H9 (cell line): ENCODE measurements at regions not wholly inside any gene's neighbourhood (a gene's known extent, or its start where the extent isn't known, plus 50 kb on each side); places are given as distances from the start of the nearest gene placed in this dataset.

Experiments
- DNase-seq: peaks from one replicate; pipeline ENCODE4 v3.0.0-alpha.2; 2017
- H2AFZ ChIP-seq: one replicate; pipeline ENCODE4 v1.6.1; 2013; ENCODE audit warnings: mild to moderate bottlenecking, low read length, control low read depth, moderate library complexity
- H2AK5ac ChIP-seq: 2 replicates; pipeline ENCODE4 v1.6.1; 2013; ENCODE audit warnings: low read length, control low read depth, mixed read lengths; ENCODE audit not compliant: insufficient read length
- H2BK120ac ChIP-seq: one replicate; pipeline ENCODE4 v1.6.1; 2013; ENCODE audit warnings: low read depth, mild to moderate bottlenecking, low read length, control low read depth, inconsistent platforms; ENCODE audit not compliant: poor library complexity, severe bottlenecking
- H2BK12ac ChIP-seq: 2 replicates; pipeline ENCODE4 v1.6.1; 2013; ENCODE audit warnings: low read length, control low read depth, mixed read lengths, low read depth; ENCODE audit not compliant: insufficient read length
- H2BK15ac ChIP-seq: 2 replicates; pipeline ENCODE4 v1.6.1; 2013; ENCODE audit warnings: low read depth, low read length, control low read depth
- H2BK20ac ChIP-seq: one replicate; pipeline ENCODE4 v1.6.1; 2013; ENCODE audit warnings: low read depth, mild to moderate bottlenecking, low read length, control low read depth, inconsistent platforms; ENCODE audit not compliant: poor library complexity, severe bottlenecking
- H2BK5ac ChIP-seq: 2 replicates; pipeline ENCODE4 v1.6.1; 2013; ENCODE audit warnings: low read length, control low read depth, mixed read lengths; ENCODE audit not compliant: insufficient read length
- H3K14ac ChIP-seq: 2 replicates; pipeline ENCODE4 v1.6.1; 2013; ENCODE audit warnings: low read length, control low read depth; ENCODE audit not compliant: insufficient read depth
- H3K18ac ChIP-seq: 2 replicates; pipeline ENCODE4 v1.6.1; 2013; ENCODE audit warnings: low read depth, mild to moderate bottlenecking, mixed read lengths, low read length, control low read depth; ENCODE audit not compliant: insufficient read length
- H3K23ac ChIP-seq: 2 replicates; pipeline ENCODE4 v1.6.1; 2013; ENCODE audit warnings: low read length, control low read depth, mixed read lengths, low read depth; ENCODE audit not compliant: insufficient read length
- H3K23me2 ChIP-seq: 2 replicates; pipeline ENCODE4 v1.6.1; 2013; ENCODE audit warnings: low read depth, mild to moderate bottlenecking, mixed read lengths, low read length, control low read depth; ENCODE audit not compliant: insufficient read length, poor library complexity, severe bottlenecking
- H3K27ac ChIP-seq: 2 replicates; pipeline ENCODE4 v1.5.1; 2013; ENCODE audit warnings: low read length, control low read depth, mixed read lengths, low read depth; ENCODE audit not compliant: insufficient read length
- H3K27me3 ChIP-seq: 2 replicates; pipeline ENCODE4 v1.6.1; 2013; ENCODE audit warnings: low read length, control low read depth, inconsistent platforms; ENCODE audit not compliant: insufficient read depth
- H3K4ac ChIP-seq: 2 replicates; pipeline ENCODE4 v1.6.1; 2013; ENCODE audit warnings: low read depth, mild to moderate bottlenecking, control low read depth, inconsistent platforms, low read length, moderate library complexity
- H3K4me1 ChIP-seq: 2 replicates; pipeline ENCODE4 v1.6.1; 2013; ENCODE audit warnings: low read length, control low read depth, inconsistent platforms; ENCODE audit not compliant: insufficient read depth
- H3K4me2 ChIP-seq: 2 replicates; pipeline ENCODE4 v1.6.1; 2013; ENCODE audit warnings: low read length, control low read depth, mixed read lengths; ENCODE audit not compliant: insufficient read length, insufficient read depth
- H3K56ac ChIP-seq: 2 replicates; pipeline ENCODE4 v1.6.1; 2013; ENCODE audit warnings: low read depth, mild to moderate bottlenecking, mixed read lengths, low read length, control low read depth; ENCODE audit not compliant: insufficient read length
- H3K79me1 ChIP-seq: 2 replicates; pipeline ENCODE4 v1.6.1; 2013; ENCODE audit warnings: low read depth, mild to moderate bottlenecking, moderate library complexity, low read length, control low read depth, inconsistent platforms; ENCODE audit not compliant: insufficient read depth, poor library complexity, severe bottlenecking
- H3K79me2 ChIP-seq: 2 replicates; pipeline ENCODE4 v1.6.1; 2013; ENCODE audit warnings: low read length, control low read depth, inconsistent platforms; ENCODE audit not compliant: insufficient read depth
- H3K9ac ChIP-seq: 2 replicates; pipeline ENCODE4 v1.6.1; 2013; ENCODE audit warnings: low read length, control low read depth, mixed read lengths; ENCODE audit not compliant: insufficient read length; ENCODE audit errors: extremely low read depth
- H3K9me3 ChIP-seq: one replicate; pipeline ENCODE4 v1.6.1; 2013; ENCODE audit warnings: low read depth, low read length, inconsistent platforms; ENCODE audit not compliant: control insufficient read depth
- H3T11ph ChIP-seq: one replicate; pipeline ENCODE4 v1.6.1; 2013; ENCODE audit warnings: mild to moderate bottlenecking, low read length, control low read depth, inconsistent platforms
- H4K20me1 ChIP-seq: one replicate; pipeline ENCODE4 v1.6.1; 2013; ENCODE audit not compliant: control insufficient read depth, insufficient read length, insufficient read depth
- H4K5ac ChIP-seq: 2 replicates; pipeline ENCODE4 v1.6.1; 2013; ENCODE audit warnings: low read depth, mild to moderate bottlenecking, mixed read lengths, low read length, control low read depth; ENCODE audit not compliant: insufficient read length
- H4K8ac ChIP-seq: replicated peaks from 2 replicates; pipeline ENCODE4 v1.6.1; 2013; ENCODE audit warnings: low read length, control low read depth, mixed read lengths, low read depth; ENCODE audit not compliant: insufficient read length
- H4K91ac ChIP-seq: 2 replicates; pipeline ENCODE4 v1.6.1; 2013; ENCODE audit warnings: low read depth, mild to moderate bottlenecking, moderate library complexity, mixed read lengths, low read length, control low read depth; ENCODE audit not compliant: insufficient read length
- H3K27ac Mint-ChIP-seq, 3 experiments: 2 replicates in 2 of 3; 3 replicates in 1 of 3; pipeline ENCODE4 v1.8.0; 2020 to 2021; ENCODE audit warnings: mixed read lengths in 3 of 3, mild to moderate bottlenecking in 1 of 3, moderate library complexity in 1 of 3
- H3K27me3 Mint-ChIP-seq: 2 replicates; pipeline ENCODE4 v1.8.0; 2021; ENCODE audit warnings: low read depth, mild to moderate bottlenecking, moderate library complexity, mixed read lengths
- H3K36me3 Mint-ChIP-seq, 3 experiments: 2 replicates in 2 of 3; 3 replicates in 1 of 3; pipeline ENCODE4 v1.8.0; 2020 to 2021; ENCODE audit warnings: low read depth in 3 of 3, mixed read lengths in 3 of 3; ENCODE audit not compliant: insufficient read depth in 1 of 3
- H3K4me1 Mint-ChIP-seq, 2 experiments: 2 replicates each; pipeline ENCODE4 v1.8.0; 2020; ENCODE audit warnings: mixed read lengths in 2 of 2
- H3K4me3 Mint-ChIP-seq, 2 experiments: 2 replicates in 1 of 2; 3 replicates in 1 of 2; pipeline ENCODE4 v1.8.0; 2020 to 2021; ENCODE audit warnings: mild to moderate bottlenecking in 2 of 2, mixed read lengths in 2 of 2, moderate library complexity in 1 of 2
- H3K9me3 Mint-ChIP-seq, 2 experiments: 2 replicates in 1 of 2; 3 replicates in 1 of 2; pipeline ENCODE4 v1.8.0; 2020; ENCODE audit warnings: mild to moderate bottlenecking in 2 of 2, mixed read lengths in 2 of 2, moderate library complexity in 1 of 2
- CTCF ChIP-seq: fragments of 200-600 bp; sonication (generic); conservative IDR thresholded peaks from 3 replicates; pipeline ENCODE4 v1.8.0; 2021; ENCODE audit warnings: antibody characterized with exemption, mild to moderate bottlenecking
- WGBS: extraction: QIAGEN DNeasy Blood & Tissue Kit; methylation state at CpG from one replicate; pipeline ENCODE4 v1.1.7; 2013; ENCODE audit warnings: missing lambda C conversion rate, low lambda C conversion rate, mixed read lengths; ENCODE audit not compliant: insufficient read length; ENCODE audit errors: extremely low coverage; 5-methylcytosine and 5-hydroxymethylcytosine counted together

GRCh38 chr14:100434911-100435438 is 111.8 kb downstream of the SLC25A47 start:
- no peak overlapping the region for H4K8ac ChIP-seq
- WGBS = no CpG with 5 or more reads among the region's 6 CpGs
- TF ChIP-seq CTCF = no peak
- no peak overlapping the region for H4K91ac ChIP-seq
- H4K5ac ChIP-seq = no peak overlapping the region
- Mint-ChIP-seq H3K4me1 (peaks cover 14 to 21% of the 10 kb centered on the region in 2 experiments), H3K4me3 (no peak overlapping the region), H3K9me3 (no peaks in the 10 kb centered on the region), H3K27me3 (no peaks in the 10 kb centered on the region), H3K36me3 (no peaks in the 10 kb centered on the region), H3K27ac (no peak overlapping the region; a peak in 1 of 7 replicates)
- no peaks in the 10 kb centered on the region for H3K79me1 ChIP-seq
- H3K23me2 ChIP-seq = no peaks in the 10 kb centered on the region
- H2BK120ac ChIP-seq = no peak overlapping the region
- H3K4ac ChIP-seq = no peak overlapping the region
- no peak overlapping the region for H3K4me2 ChIP-seq
- no peak overlapping the region for H2BK15ac ChIP-seq
- no peaks in the 10 kb centered on the region for H3K4me1 ChIP-seq
- no peak overlapping the region for H2AK5ac ChIP-seq
- no peak overlapping the region for H2BK5ac ChIP-seq
- no peak overlapping the region for H3T11ph ChIP-seq
- H2BK20ac ChIP-seq = no peak overlapping the region
- H3K18ac ChIP-seq = no peak overlapping the region
- no peaks in the 10 kb centered on the region for H3K27me3 ChIP-seq
- H3K9me3 ChIP-seq = no peaks in the 10 kb centered on the region
- H2AFZ ChIP-seq = no peak overlapping the region
- no peak overlapping the region for H3K27ac ChIP-seq
- no peaks in the 10 kb centered on the region for H4K20me1 ChIP-seq
- H3K9ac ChIP-seq = no peak overlapping the region
- no peak overlapping the region for H3K56ac ChIP-seq
- no peak for DNase-seq
- H3K23ac ChIP-seq = no peak overlapping the region
- H3K79me2 ChIP-seq = no peaks in the 10 kb centered on the region
- H3K14ac ChIP-seq = no peak overlapping the region; the same call in 1 of the 2 replicates
- H2BK12ac ChIP-seq = no peak overlapping the region
